K562 (cell line): ENCODE measurements at regions not wholly inside any gene's neighbourhood (a gene's known extent, or its start where the extent isn't known, plus 50 kb on each side); places are given as distances from the start of the nearest gene placed in this dataset.

Experiments used
- ATAC-seq: fragments of 200-7000 bp; cut with Tn5 transposase; 3 replicates; pipeline ENCODE4 v1.9.1; 2020; ENCODE audit warnings: moderate library complexity
- BruUV-seq: library from RNA; stranded (reverse); fragments of 400-500 nt; replicated peaks from 2 replicates; lab custom pipeline; 2021; lab: Mats Ljungman, UMichigan
- CTCF ChIA-PET: fragments of 300-600 bp; formaldehyde crosslinking; extraction: SDS; loops from one replicate; lab custom pipeline; 2021; ENCODE audit warnings: low intra/inter-chr PET ratio; lab: Yijun Ruan, JAX
- POLR2A ChIA-PET: fragments of 300-600, 350-650 bp; sonication (Branson Sonifier 250); formaldehyde crosslinking; extraction: SDS; loops from one replicate; lab custom pipeline; 2021; ENCODE audit warnings: antibody characterized with exemption, inconsistent platforms; lab: Yijun Ruan, JAX
- DNase-seq, 4 experiments: peaks; one replicate each; pipeline versions ENCODE4 v3.0.0 to v3.0.0-alpha.2; 2011 to 2018; ENCODE audit warnings: low spot score in 3 of 4, mixed read lengths in 3 of 4; ENCODE audit errors: extremely low read depth in 1 of 4
- FAIRE-seq: peaks from 2 replicates; lab custom pipeline; 2011; peaks lifted over from hg19 to GRCh38; lab: Jason Lieb, UNC
- H2AFZ ChIP-seq: 2 replicates; pipeline ENCODE4 v1.6.0; 2011; ENCODE audit warnings: low read depth, low read length, control low read depth, inconsistent platforms
- H3K27ac ChIP-seq: fragments of 200-600 bp; 3 replicates; pipeline ENCODE4 v1.8.0; 2011; ENCODE audit warnings: low read depth, mild to moderate bottlenecking, control low read depth, inconsistent platforms, low read length, moderate library complexity, mixed read lengths; ENCODE audit errors: extremely low read depth
- H3K27me3 ChIP-seq, 2 experiments: fragments of 300-600 bp in 1 of 2; 2 replicates in 1 of 2; 3 replicates in 1 of 2; pipeline versions ENCODE4 v1.6.0 to v1.8.0; 2011; ENCODE audit warnings: inconsistent platforms in 2 of 2, low read length in 2 of 2, mild to moderate bottlenecking in 1 of 2, mixed read lengths in 1 of 2, moderate library complexity in 1 of 2; ENCODE audit not compliant: control insufficient read depth in 2 of 2, insufficient read depth in 2 of 2
- H3K36me3 ChIP-seq: fragments of 300-600 bp; 3 replicates; pipeline ENCODE4 v1.8.0; 2011; ENCODE audit warnings: mild to moderate bottlenecking, low read length, inconsistent platforms; ENCODE audit not compliant: control insufficient read depth, insufficient read depth
- H3K4me1 ChIP-seq, 2 experiments: fragments of 200-600 bp in 1 of 2; replicated peaks in 1 of 2; 2 replicates in 1 of 2; 3 replicates in 1 of 2; pipeline versions ENCODE4 v1.5.1 to v1.8.0; 2011; ENCODE audit warnings: inconsistent platforms in 2 of 2, low read length in 2 of 2, mild to moderate bottlenecking in 1 of 2, mixed read lengths in 1 of 2, moderate library complexity in 1 of 2; ENCODE audit not compliant: control insufficient read depth in 2 of 2, insufficient read depth in 2 of 2
- H3K4me2 ChIP-seq: 2 replicates; pipeline ENCODE4 v1.6.1; 2011; ENCODE audit warnings: low read length, control low read depth, inconsistent platforms, mixed read lengths; ENCODE audit not compliant: insufficient read depth
- H3K4me3 ChIP-seq: fragments of 200-600 bp; sonication (generic), shearing (Covaris generic); 2 replicates; pipeline ENCODE4 v1.5.1; 2016; ENCODE audit warnings: control low read depth, inconsistent platforms
- H3K79me2 ChIP-seq: fragments of 200-600 bp; 3 replicates; pipeline ENCODE4 v1.8.0; 2011; ENCODE audit warnings: low read length, inconsistent platforms; ENCODE audit not compliant: control insufficient read depth, insufficient read depth
- H3K9ac ChIP-seq, 2 experiments: 2 replicates each; pipeline versions ENCODE4 v1.6.0 to v1.6.1; 2011; ENCODE audit warnings: low read depth in 2 of 2, low read length in 2 of 2, control low read depth in 1 of 2, inconsistent platforms in 1 of 2, mild to moderate bottlenecking in 1 of 2, mixed read lengths in 1 of 2; ENCODE audit not compliant: insufficient read depth in 1 of 2
- H3K9me1 ChIP-seq: one replicate; pipeline ENCODE4 v1.6.0; 2011; ENCODE audit warnings: inconsistent platforms, mild to moderate bottlenecking, low read length, moderate library complexity; ENCODE audit not compliant: control insufficient read depth, insufficient read depth
- H3K9me3 ChIP-seq: replicated peaks from 2 replicates; pipeline ENCODE4 v1.5.1; 2011; ENCODE audit warnings: low read depth, low read length, inconsistent platforms; ENCODE audit not compliant: control insufficient read depth, insufficient read depth
- H4K20me1 ChIP-seq: replicated peaks from 2 replicates; pipeline ENCODE4 v1.6.1; 2011; ENCODE audit warnings: low read length, inconsistent platforms, mixed read lengths; ENCODE audit not compliant: control insufficient read depth, insufficient read depth
- HDAC1 ChIP-seq, 2 experiments: fragments of 450-650 bp; IDR thresholded peaks; 2 replicates each; pipeline ENCODE4 v1.6.1; 2016 to 2017; ENCODE audit warnings: inconsistent platforms in 1 of 2, mild to moderate bottlenecking in 1 of 2, moderate library complexity in 1 of 2
- MCM5 ChIP-seq: fragments of 450-650 bp; IDR thresholded peaks from 2 replicates; pipeline ENCODE4 v1.6.1; 2016; ENCODE audit warnings: low read depth
- MTA3 ChIP-seq: fragments of 450-650 bp; formaldehyde crosslinking; IDR thresholded peaks from 2 replicates; pipeline ENCODE4 v1.6.1; 2017; ENCODE audit warnings: mild to moderate bottlenecking, borderline replicate concordance
- REST ChIP-seq, 2 experiments: fragments of 450-650 bp; formaldehyde crosslinking in 1 of 2; IDR thresholded peaks; 2 replicates each; pipeline versions ENCODE4 v1.4.0 to v1.6.1; 2014 to 2020; ENCODE audit warnings: mild to moderate bottlenecking in 2 of 2, borderline replicate concordance in 1 of 2, low read depth in 1 of 2
- SP2 ChIP-seq: IDR thresholded peaks from 2 replicates; pipeline ENCODE4 v1.6.1; 2011; ENCODE audit warnings: mild to moderate bottlenecking, low read depth, low read length, moderate library complexity; ENCODE audit not compliant: poor library complexity, severe bottlenecking; ENCODE audit errors: extremely low read depth
- SRSF3 ChIP-seq: fragments of 200-400 bp; formaldehyde crosslinking; IDR thresholded peaks from 2 replicates; pipeline ENCODE4 v1.6.1; 2016; ENCODE audit warnings: mild to moderate bottlenecking, low read length, moderate library complexity; ENCODE audit not compliant: insufficient read depth
- ZNF436 ChIP-seq: fragments of 250-450, 450-650 bp; sonication (Bioruptor Pico); formaldehyde crosslinking; IDR thresholded peaks from 2 replicates; pipeline ENCODE4 v1.7.0; 2020; ENCODE audit warnings: mild to moderate bottlenecking
- ZNF76 ChIP-seq: fragments of 250-450 bp; sonication (Bioruptor Pico); IDR thresholded peaks from 2 replicates; pipeline ENCODE4 v1.4.0; 2020; ENCODE audit warnings: mild to moderate bottlenecking, moderate library complexity, borderline replicate concordance
- WGBS: fragments of 100-300 bp; shearing (Covaris generic); methylation state at CpG from one replicate; pipeline ENCODE4 v1.1.6; 2016; ENCODE audit warnings: low coverage, mixed read lengths; ENCODE audit not compliant: insufficient coverage; ENCODE audit errors: missing lambda C conversion rate; 5-methylcytosine and 5-hydroxymethylcytosine counted together
- in situ Hi-C: fragments of 300-500 bp; cut with MboI; formaldehyde crosslinking; loops from 4 replicates; pipeline ENCODE4 v1.15.0; 2018; ENCODE audit warnings: inconsistent platforms, mixed read lengths
- intact Hi-C: fragments of 100-400 bp; cut with micrococcal nuclease; formaldehyde crosslinking; loops from 2 replicates; pipeline ENCODE4 v1.14.2; 2022
- TF ChIP-seq, protein P1 (sequence below): sonication (generic); formaldehyde crosslinking; IDR thresholded peaks from 2 replicates; pipeline ENCODE4 v1.8.1; 2023; ENCODE audit warnings: missing genetic modification reagents, mild to moderate bottlenecking, borderline replicate concordance

DNA sequence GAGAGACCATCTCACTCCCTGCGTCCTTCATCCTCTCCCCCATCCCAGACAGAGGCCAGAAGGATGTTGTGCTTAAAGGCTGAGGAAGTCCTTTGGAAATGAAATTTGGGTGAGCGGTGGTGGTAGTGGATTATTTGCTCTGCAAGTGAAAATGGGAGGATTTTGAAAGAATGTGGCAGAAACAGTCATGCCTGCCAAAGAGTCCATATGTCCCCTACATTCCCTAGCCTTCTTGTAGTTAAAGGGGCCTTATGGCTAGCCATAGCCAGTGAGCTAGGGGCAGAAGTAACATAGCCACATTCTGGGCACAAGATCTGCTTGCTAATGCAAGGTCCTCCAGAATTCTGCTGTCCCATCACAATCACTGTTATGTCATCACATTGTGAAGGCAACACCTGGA is 360.2 kb upstream of the TSHZ3 start:
- in situ Hi-C loops (no loop called here), intact Hi-C loops (no loop called here)
- no peak for FAIRE-seq
- Histone ChIP-seq H3K9ac (no peak overlapping the region), H3K27me3 (no peaks in the 10 kb centered on the region), H3K4me2 (no peak overlapping the region), H3K9me1 (no peaks in the 10 kb centered on the region), H2AFZ (no peak overlapping the region), H3K79me2 (no peaks in the 10 kb centered on the region), H3K4me1 (no peaks in the 10 kb centered on the region), H4K20me1 (no peaks in the 10 kb centered on the region), H3K36me3 (no peaks in the 10 kb centered on the region), H3K27ac (no peak overlapping the region), H3K9me3 (no peaks in the 10 kb centered on the region), H3K4me3 (no peak overlapping the region)
- DNase-seq: no peak
- POLR2A ChIA-PET: no interaction called here
- WGBS: 0% methylated on average over 2 of the region's 2 CpGs
- BruUV-seq: no TSS peak
- CTCF ChIA-PET: interaction anchor here (0.5 kb wide), 1 partner anchor 1762 kb away, joined by 8 read pairs; no protein-coding TSS in a partner anchor
- no peak for ATAC-seq
- TF ChIP-seq ZNF436 (CRISPR knock-in tag): no peak
- TF ChIP-seq, protein P1, sequence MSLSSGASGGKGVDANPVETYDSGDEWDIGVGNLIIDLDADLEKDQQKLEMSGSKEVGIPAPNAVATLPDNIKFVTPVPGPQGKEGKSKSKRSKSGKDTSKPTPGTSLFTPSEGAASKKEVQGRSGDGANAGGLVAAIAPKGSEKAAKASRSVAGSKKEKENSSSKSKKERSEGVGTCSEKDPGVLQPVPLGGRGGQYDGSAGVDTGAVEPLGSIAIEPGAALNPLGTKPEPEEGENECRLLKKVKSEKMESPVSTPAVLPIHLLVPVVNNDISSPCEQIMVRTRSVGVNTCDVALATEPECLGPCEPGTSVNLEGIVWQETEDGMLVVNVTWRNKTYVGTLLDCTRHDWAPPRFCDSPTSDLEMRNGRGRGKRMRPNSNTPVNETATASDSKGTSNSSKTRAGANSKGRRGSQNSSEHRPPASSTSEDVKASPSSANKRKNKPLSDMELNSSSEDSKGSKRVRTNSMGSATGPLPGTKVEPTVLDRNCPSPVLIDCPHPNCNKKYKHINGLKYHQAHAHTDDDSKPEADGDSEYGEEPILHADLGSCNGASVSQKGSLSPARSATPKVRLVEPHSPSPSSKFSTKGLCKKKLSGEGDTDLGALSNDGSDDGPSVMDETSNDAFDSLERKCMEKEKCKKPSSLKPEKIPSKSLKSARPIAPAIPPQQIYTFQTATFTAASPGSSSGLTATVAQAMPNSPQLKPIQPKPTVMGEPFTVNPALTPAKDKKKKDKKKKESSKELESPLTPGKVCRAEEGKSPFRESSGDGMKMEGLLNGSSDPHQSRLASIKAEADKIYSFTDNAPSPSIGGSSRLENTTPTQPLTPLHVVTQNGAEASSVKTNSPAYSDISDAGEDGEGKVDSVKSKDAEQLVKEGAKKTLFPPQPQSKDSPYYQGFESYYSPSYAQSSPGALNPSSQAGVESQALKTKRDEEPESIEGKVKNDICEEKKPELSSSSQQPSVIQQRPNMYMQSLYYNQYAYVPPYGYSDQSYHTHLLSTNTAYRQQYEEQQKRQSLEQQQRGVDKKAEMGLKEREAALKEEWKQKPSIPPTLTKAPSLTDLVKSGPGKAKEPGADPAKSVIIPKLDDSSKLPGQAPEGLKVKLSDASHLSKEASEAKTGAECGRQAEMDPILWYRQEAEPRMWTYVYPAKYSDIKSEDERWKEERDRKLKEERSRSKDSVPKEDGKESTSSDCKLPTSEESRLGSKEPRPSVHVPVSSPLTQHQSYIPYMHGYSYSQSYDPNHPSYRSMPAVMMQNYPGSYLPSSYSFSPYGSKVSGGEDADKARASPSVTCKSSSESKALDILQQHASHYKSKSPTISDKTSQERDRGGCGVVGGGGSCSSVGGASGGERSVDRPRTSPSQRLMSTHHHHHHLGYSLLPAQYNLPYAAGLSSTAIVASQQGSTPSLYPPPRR (CRISPR knock-in tag): no peak
- no peak for TF ChIP-seq HDAC1 (IDR thresholded peaks at IDR 0.05)
- no peak for TF ChIP-seq REST (IDR thresholded peaks at IDR 0.05; ENCODE audit: borderline replicate concordance)
- TF ChIP-seq REST (CRISPR knock-in tag; IDR thresholded peaks at IDR 0.05; ENCODE audit: low read depth): no peak
- no peak for TF ChIP-seq SP2
- no peak for TF ChIP-seq MCM5
- no peak for TF ChIP-seq SRSF3
- no peak for TF ChIP-seq ZNF76 (CRISPR knock-in tag)
- TF ChIP-seq MTA3: no peak
